Stimulated activated CD4-positive, alpha-beta T cell treated with anti-CD3 and anti-CD28 coated beads, Interleukin-1b, Interleukin-23, amount 100 ng/mL, for 4 hours (primary cell): ENCODE measurements at regions not wholly inside any gene's neighbourhood (a gene's known extent, or its start where the extent isn't known, plus 50 kb on each side); places are given as distances from the start of the nearest gene placed in this dataset.

ENCODE experiments used
- DNase-seq, 2 donors: peaks; one replicate each; pipeline ENCODE4 v3.0.0-alpha.2; 2020; ENCODE audit warnings: low read depth in 2 of 2

DNA sequence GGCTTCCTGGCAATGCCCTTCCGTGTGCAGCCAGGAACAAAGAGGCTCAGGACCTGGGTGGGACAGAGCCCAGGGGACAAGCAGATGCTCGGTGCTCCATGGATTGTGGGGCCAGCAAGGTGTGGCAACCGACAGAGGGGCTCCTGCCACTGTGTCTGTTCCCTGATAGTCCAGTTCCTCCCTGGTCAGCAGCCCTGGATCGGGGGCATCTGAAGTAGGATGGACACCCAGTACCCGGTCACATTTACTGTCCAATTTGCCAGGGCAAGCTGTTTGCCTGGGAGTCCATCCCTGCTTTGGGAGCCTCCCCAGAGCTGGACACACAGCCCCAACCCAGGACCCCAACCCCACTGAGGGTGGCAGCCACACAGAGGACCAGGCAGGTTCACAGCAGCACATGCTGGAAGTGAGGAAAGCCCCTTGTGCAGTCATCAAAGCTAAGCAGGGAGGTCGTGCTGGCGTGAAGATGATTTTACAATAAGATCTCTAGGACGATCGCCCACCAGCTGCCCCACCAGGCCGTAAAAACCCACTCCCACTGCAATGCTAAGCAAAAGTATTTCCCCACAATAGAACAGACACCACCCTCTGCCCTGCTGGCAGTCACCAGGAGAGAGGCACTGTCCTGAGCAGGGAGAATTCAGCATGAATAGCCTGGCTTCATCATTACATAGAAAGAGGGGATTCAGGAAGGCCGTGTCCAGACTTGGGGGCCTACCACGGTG, 141.7 kb downstream of the NDUFA10 start:
- DNase-seq: no peak

DNA sequence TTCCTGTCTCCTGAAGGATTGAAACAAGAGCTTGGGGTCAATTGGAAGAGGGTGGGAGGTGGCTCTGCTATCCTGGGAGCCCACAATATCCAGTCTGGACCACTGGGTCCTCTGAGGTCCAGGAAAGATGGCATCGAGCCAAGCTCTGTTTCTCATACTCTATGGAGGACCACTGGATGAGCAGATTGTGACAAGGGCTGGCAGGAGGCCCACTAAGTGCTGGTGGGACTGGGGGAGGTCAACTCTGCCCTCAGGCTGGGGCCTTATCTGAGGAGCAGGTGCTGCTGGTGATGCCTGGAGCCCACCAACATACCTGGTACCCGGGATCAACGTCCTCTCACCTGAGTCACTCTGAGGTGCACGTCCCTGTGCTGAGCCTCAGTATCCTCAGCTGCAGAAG, 142.4 kb downstream of the NDUFA10 start:
- no peak for DNase-seq

DNA sequence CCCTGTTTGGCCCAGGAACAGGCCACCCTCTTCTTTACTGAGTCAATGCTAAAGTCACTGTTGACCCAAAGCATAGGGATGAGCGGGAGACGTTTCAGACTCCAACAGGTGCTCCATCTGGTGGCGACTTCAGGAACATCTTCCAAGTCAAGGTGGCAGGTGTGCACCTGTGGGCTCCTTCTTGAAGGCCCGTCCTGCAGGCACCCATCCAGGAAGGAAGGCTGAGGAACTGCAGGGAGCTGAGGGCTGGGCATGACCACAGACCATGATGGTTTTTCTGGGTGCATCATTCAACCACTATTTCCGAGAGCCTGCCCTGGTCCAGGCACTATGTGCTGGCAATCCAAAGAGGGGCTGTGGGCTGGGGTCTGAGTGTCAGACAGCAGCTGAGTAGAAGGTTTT, 142.8 kb downstream of the NDUFA10 start:
- DNase-seq: peak; percentile 38 to 47

DNA sequence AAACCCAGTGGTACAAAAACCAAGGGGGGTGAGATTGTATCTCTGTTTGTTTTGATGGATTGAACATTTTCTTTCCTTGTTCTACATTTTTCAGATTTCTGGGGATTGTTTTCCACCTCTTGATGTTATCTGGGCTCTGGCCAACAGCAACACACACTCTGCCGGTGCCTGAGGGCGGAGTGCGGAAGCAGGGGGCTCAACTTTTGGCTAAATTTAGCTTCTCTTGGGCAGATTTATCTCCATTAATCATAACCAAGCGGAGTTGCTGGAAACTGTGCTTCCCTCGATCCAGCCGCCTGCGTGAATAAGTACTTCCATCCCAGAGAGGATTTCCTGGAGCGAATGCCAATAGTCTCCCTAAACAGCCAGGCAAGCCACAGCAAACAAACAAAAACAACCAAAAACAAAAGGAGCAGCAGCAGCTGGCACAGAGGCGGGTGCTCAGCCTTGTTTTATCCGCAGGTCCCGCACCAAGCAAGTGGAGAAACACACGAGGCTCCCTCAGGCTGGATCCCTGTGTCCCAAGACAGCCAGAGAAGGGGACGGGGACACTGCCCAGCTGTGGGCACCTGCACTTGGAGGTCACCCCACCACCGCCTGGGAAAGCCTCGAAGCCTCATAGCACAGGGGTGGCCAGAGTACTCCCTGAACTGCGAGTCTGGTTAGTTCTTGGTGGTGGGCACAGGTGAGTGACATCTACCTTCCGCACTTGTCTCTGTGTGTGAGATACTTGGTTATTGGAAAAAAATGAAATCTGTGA, 143.4 kb downstream of the NDUFA10 start:
- no peak for DNase-seq

DNA sequence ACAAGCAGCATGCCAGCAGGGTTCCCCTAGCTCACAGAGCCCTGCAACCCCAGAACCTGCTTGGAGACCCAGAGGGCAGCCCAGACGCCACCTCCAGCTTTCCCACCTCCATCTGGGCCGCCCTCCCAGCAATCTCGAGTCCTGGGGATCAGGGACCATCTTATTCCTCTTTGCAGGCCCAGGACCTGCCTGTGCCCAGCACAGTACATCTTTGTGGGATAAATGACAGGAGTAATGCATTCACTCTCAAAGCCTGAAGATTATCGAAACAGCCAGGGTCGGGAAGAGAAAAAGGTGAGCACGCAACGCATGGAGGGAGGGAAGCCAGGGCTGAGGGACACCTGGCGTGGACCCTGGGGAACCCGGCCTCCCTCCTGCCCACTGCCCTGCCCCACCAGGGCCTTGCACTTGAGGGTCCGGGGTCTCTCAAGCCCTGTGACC, 144.1 kb downstream of the NDUFA10 start:
- no peak for DNase-seq

DNA sequence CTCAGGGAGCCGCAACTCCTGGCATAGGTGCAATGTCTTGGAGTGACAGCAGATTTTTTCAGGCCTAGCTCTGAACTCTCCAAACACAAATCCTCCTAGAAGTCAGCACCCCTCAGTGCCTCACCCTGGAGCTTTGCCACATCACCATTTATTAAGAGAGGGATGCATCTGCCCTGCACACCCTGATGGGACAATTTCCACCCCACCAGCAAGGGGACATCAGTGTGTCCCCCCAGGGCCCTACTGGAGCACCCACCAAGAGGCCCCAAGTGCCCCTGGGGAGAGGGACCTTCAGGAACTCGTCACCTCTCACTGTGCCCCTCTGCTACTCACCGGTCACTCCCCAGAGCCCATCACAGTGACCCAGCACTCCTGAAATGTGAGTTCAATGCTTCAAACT, 144.7 kb downstream of the NDUFA10 start:
- DNase-seq: no peak

DNA sequence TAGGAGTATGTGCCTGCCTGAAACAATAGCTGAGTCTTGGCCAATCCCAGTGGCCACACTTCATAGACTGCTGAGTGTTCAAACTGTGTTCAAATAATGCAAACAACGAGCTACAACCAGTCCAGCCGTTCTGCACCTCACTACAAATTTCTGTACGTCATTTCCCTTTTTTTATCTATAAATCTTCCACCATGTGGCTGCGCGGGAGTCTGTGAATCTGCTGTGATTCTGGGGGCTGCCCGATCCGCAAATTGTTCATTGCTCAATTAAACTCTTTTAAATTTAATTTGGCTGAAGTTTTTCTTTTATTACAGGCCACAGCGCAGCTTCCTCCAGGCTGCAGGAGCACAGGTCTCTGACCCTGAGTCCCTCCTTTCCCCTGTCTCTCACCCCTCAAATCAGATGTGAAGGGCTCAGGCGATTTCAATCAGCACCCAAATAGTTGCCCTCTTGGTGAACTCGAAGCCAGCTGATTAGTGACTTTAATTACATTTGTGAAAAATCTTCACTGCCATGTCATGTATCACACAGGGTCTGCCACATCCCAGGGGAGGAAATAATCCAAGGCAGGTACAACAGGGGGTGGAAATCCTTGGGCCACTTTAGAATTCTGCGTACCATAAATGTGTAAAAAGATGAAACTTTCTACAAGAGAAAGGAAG, 145.6 kb downstream of the NDUFA10 start:
- DNase-seq: no peak

DNA sequence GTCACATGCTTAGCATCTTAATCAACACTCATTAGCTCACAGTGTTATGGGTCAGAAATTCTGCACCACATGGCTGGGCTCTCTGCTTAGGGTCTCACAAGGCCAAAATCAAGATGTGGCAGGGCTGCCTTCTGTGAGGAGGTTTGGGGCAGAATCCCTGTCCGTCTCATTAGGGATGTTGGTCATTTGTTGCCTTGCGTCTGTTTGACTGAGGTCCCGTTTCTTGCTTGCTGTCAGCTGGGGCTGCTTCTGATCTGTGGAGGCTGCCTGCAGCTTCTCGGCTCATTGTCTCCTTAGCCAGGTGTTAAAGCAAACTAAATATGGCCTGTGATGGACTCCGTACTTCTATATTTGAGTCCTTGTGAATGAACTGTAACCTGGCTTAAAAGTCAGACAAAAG, 146.5 kb downstream of the NDUFA10 start:
- no peak for DNase-seq

DNA sequence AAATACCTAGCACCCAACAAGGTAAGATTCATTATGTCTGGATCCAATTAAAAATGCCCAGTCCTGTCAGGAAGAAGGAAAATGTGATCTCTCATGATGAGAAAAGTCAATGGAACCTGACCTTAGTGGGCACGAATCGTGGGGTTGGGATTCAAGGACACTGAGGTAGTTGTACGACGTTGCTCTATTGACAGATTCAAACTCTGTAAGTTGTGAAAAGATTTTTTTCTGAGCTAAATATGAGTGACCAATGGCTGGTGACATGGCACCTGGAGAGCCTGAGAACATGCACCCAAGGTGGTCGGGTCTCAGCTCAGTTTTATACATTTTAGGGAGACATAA, 148.2 kb downstream of the NDUFA10 start:
- no peak for DNase-seq

DNA sequence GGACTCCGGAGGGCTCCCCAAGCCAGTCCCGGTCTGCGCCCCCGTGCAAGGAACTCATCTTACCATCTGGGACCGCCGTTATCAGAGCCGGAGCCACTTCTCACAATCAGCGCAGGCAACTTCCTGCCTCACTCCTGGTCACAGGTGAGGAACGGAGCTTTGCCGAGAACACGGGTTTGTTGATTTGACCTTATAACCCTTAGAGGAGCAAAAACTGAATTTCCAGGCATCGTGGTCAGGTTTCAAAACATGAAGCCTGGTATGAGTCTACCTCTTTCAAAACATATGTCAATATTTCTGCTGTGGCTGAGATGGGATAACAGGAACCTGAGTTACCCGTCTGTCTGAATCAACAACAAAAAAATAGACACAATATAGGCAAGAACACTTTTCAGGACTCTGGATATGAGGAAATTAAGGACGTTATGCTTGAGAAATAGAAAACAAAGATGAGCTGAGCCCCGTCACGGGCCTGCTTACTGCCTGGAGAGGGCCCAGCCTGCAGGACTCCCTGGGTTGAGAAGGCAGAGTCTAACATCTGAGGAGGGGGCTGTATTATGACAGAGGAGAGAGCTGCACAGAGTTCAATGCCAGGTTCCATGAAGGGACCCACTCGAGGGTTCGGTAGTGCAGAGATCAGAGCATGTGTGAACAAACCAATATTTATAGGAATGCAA, 148.7 kb downstream of the NDUFA10 start:
- no peak for DNase-seq

DNA sequence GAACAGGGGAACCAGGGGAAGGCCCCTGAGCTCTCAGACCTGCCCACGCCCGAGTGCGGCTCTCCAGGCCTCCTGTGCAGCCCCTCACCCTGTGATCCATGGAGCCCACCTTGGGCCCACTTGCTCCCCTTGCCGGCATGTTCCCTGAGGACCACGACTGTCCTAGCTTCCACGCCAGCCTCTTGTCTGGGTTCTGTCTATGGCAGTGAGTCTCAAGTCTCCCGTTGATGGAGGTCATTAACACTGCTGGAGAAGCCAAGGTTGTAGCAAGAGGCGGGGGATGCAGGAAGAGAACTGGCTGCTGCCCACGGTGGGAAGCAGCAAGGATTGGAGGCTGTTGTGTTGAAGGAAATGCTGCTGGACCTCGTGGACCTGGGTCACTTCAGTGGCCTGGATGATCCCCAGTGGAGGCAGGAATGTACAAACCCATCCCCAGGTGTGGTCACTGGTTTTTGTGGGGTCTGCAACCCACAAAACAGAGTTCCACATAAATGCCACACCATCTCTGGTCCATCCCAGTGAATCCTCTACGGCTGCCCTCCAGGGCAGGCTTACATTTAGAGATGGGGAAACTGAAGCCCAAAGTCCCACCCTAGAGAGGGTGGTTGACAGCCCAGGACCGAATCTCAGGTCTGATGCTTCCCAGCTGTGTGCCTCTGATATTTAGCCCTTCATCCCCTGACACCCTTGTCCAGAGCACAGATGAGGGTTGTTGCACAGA, 150.3 kb downstream of the NDUFA10 start:
- DNase-seq: no peak

DNA sequence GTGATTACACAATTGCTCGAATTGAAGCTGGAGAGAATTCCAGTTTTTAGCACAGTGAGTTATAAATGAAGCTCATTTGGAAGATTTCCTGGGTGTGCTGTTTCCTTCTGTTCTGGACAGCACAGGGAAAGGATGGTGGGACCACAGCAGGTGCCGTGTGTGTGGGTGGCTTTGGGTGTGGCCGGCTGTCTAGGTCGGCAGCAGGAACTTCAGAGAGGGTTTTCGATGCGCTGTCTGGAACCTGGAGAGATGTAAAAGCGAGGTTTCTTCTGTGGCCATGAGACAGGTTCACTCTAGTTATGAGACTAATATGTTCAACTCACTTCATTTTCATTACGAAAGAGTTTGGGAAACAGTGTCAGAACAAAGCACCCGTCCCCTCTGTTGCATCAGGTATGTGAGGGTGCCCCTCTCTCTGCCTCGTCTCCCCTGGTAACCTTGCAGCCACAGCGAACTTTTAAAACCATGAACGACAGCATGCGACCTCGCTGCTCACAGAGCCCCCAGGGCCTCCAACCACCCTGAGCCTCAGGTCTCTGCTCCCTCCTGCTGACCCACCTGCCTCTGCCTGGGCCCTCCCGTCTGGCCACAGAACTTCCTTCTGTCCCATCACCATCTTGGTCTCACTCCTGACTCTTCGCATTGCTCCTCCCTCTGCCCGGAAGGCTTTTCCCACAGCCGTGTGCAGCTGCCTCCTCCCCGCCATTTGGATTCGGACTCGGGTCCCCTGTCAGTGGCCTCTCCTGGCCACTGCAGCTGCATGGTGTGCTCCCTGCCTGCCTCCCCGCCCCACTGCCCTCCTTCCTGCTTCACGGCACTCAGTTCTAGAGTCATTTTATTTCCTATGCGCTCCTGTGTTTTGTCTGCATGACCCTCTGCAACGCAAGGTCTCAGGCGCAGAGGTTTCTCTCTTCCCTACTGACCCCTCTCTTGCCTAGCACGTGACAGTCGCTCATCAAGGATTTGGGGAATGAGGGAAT, 151.2 kb downstream of the NDUFA10 start:
- no peak for DNase-seq

DNA sequence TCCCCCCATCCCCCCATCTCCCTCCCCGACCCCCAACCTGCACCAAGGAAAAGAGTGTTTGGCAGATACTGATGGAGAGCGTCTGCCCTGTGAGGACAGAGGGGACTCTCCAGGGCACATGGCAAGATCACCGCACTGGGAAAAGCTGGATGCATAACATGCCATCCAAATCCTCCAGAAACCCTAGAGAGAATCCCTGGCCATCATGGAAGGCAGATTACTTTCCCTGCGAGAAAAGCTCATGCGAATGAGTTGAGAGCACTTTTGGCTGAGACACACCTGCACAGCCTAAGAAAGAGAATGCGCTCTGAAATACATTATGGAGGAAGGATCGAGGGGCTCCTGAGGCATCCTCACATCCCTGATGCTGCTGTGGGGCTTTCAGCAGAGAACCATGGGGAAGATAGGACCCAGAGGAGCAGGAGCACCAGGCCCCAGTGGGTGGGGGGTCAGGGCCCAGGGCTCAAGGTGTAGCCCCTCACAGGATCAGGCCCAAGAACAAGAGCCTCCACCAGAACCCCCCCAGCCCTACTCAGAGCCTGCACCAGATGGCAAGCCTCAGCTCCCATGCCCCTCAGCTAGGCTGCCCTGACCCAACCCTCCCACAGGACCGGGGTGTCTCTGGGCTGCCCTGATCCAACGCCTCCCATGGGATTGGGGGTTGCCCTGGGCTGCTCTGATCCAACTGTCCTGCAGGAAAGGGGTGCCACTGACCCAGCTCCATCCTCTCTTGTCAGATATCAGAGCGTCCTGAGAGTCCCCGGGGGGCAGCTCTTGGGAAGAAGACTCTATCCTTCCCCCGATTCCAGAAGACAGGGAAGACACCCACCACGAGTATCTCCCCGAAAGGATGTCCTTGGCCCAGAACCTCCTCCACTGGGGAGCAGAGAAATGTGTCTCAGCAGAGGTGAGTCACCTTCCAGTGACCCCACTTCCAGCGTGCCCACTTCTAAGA, 153.4 kb downstream of the NDUFA10 start:
- DNase-seq: no peak

DNA sequence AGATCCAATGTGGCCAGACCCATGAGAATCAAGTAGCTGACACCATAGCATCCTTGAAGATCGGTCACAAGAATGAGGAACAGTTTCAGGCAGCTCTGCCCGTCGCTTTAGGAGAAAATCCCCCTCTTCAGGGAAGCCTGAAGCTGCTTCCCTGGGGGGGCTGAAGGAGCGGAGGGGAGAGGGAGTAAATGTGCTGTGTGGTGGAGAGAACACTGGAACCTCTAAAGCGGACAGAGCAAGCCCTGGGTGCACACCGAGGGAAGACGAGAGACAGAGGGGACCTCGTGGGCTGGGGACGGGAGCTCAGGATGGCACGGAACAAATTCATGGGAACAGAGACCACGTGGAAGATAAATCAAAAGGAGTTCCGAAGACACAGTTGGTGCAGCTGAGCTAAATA, 154.3 kb downstream of the NDUFA10 start:
- DNase-seq: no peak

DNA sequence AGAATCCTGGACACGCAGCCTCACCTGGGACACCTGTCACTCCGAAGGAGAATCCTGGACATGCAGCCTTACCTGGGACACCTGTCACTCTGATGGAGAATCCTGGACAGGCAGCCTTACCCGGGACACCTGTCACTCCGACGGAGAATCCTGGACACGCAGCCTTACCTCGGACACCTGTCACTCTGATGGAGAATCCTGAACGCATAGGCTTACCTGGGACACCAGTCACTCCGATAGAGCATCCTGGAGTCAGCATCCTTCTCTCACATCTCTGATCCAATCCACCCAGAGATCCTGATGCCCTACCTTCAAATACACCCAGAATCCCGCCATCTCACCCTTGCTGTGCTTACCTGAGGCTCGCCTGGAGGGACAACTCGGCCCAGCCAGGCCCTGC, 154.9 kb downstream of the NDUFA10 start:
- no peak for DNase-seq

DNA sequence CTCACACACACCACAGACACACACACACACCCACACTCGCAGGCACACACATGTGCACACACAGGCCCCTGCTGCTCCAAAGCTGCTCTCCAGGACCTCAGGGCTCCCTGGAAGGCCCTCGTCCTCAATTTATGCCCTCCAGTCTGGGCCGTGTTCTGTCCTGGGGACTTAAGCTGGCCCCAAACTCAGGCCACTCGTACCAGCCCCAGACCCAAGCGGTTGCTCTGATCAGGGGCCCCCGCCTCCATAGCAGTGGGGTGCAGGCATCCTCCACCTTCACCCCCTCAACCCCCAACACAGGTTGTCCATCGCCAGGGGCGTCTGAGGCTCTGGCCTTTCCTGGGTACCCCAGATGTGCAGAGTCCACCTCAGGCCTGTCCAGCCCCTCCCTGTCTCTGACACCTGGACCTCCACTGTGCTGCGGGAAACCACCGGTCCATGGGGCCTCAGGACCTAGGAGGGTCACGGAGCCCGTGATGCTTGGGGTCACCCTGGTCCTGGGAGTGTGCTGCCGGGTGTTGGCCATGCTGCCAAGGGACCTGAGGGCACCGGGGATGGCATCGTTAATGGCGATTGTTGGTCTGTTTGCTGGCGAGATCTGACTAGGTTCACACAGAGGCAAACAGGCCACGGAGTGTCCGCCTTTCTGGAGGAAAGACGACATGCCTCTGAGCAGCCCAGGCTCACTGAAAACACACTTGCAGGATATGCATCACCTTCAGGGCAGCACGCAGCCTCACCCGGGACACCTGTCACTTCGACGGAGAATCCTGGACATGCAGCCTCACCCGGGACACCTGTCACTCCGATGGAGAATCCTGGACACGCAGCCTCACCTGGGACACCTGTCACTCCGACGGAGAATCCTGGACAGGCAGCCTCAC, 155.6 kb downstream of the NDUFA10 start:
- DNase-seq: no peak

DNA sequence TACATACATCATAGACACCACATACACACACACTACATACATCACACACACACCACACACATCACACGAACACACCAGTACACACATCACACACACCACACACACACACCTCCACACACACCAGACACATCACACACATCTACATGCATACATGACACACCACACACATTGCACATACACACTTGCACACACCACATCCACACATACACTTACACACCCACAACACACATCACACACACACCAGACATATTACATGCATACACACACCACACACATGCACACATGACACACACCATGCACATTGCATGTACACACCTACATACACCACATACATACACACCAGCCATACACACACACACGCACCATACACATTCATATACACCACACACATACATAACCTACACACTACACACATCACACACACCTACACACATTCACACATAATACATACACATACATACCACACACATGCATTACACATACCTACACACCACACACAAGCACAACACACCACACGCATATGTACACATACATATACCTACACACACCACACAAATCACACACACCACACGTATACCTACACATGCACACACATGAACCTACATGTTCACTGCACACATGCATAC, 156.5 kb downstream of the NDUFA10 start:
- DNase-seq: no peak

DNA sequence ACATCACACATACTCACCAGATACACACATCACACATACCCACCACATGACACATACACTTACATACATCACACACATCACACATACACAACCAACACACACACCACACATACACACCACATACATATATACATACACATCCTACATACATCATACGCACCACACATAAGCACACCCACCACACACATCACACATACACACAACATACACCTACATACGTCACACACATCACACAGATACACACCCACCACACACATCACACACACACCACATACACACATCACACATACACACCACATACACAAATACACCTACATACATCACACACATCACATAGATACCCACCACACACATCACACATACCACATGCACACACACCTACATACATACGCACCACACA, 158.4 kb downstream of the NDUFA10 start:
- DNase-seq: no peak
